ENCODE measurements at regions not wholly inside any gene's neighbourhood (a gene's known extent, or its start where the extent isn't known, plus 50 kb on each side); places are given as distances from the start of the nearest gene placed in this dataset.

GRCh38 chr6:33950472-33950881, 146.7 kb upstream of the MLN start:
- Mint-ChIP-seq H3K9me3 (no peaks in the 10 kb centered on the region), H3K4me1 (ENCODE audit: unreplicated experiment) (peaks cover 21% of the 10 kb centered on the region), H3K27ac (no peak overlapping the region), H3K27me3 (peaks cover 17% of the 10 kb centered on the region), H3K4me3 (no peak overlapping the region), H3K36me3 (no peaks in the 10 kb centered on the region)
- no peak for DNase-seq (ENCODE audit: extremely low spot score, unreplicated experiment)
- no peak for TF ChIP-seq CTCF (conservative IDR thresholded peaks at IDR 0.05)

GRCh38 chr6:33949877-33950435, 146.2 kb upstream of the MLN start:
- Mint-ChIP-seq H3K9me3 (no peaks in the 10 kb centered on the region), H3K4me3 (no peak overlapping the region), H3K27me3 (peaks cover 17% of the 10 kb centered on the region), H3K4me1 (ENCODE audit: unreplicated experiment) (peaks cover 21% of the 10 kb centered on the region), H3K36me3 (no peaks in the 10 kb centered on the region), H3K27ac (no peak overlapping the region)
- no peak for DNase-seq (ENCODE audit: extremely low spot score, unreplicated experiment)
- TF ChIP-seq CTCF (conservative IDR thresholded peaks at IDR 0.05): no peak

DNA sequence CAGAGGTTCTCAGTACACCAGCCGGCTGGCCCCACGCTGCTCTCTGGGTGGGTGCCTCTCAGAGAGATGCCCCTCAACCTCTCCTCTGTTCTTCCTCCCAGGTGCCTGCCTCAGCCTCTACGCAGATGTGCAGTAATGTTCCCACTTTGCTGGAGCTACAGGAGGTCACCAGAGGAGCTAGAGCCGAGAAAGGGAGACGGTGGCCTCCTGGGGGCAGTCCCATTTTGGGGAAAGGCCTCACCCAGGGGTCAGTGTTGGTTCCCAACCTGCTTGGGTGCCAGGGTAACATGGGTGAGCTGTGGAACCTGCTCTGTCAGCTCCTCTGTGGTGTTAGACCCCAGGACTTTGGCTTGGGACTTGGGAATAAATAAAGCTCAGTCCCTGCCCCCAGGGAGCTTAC, 145.3 kb upstream of the MLN start:
- no peaks in the 10 kb centered on the region for H3K36me3 Mint-ChIP-seq
- H3K27ac Mint-ChIP-seq: no peak overlapping the region
- TF ChIP-seq CTCF (conservative IDR thresholded peaks at IDR 0.05): no peak
- no peak overlapping the region for H3K4me3 Mint-ChIP-seq
- peaks cover 17% of the 10 kb centered on the region for H3K4me1 Mint-ChIP-seq (ENCODE audit: unreplicated experiment)
- no peak for DNase-seq (ENCODE audit: extremely low spot score, unreplicated experiment)
- H3K9me3 Mint-ChIP-seq: no peaks in the 10 kb centered on the region
- peaks cover 13% of the 10 kb centered on the region for H3K27me3 Mint-ChIP-seq

- H3K4me3 Mint-ChIP-seq: no peak overlapping the region
Observed at GRCh38 chr6:33947916-33948594, 144.3 kb upstream of the MLN start.

DNA sequence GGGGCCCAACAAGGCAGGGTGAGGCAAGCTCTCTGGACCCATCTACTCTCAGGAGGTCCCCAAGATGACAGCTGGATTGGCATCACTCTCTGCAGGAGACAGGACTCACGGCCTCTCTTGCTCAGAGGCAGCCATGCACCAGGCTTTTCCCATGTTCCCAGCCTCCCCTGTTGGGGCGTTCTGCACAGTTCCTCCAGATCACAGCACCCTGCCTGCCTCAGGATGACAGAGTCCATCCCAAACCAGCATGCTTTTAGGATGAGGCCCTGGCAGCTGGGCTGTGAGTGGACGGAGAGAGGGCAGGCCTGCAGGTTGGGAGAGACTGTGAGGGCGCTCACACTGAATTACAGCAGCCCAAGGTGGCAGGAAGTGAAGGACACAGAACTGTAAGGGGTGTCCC, 143.2 kb upstream of the MLN start:
- no peaks in the 10 kb centered on the region for H3K36me3 Mint-ChIP-seq
- H3K9me3 Mint-ChIP-seq: no peaks in the 10 kb centered on the region
- no peak overlapping the region for H3K27ac Mint-ChIP-seq
- no peak overlapping the region for H3K4me3 Mint-ChIP-seq
- no peaks in the 10 kb centered on the region for H3K27me3 Mint-ChIP-seq
- H3K4me1 Mint-ChIP-seq (ENCODE audit: unreplicated experiment): peaks cover 17% of the 10 kb centered on the region
- no peak for TF ChIP-seq CTCF (conservative IDR thresholded peaks at IDR 0.05)
- no peak for DNase-seq (ENCODE audit: extremely low spot score, unreplicated experiment)

More at GRCh38 chr6:33947916-33948594, 144.3 kb upstream of the MLN start:
- Mint-ChIP-seq H3K27ac (no peak overlapping the region), H3K9me3 (no peaks in the 10 kb centered on the region), H3K4me1 (ENCODE audit: unreplicated experiment) (peaks cover 17% of the 10 kb centered on the region), H3K27me3 (peaks cover 6% of the 10 kb centered on the region), H3K36me3 (no peaks in the 10 kb centered on the region)
- DNase-seq (ENCODE audit: extremely low spot score, unreplicated experiment): no peak
- no peak for TF ChIP-seq CTCF (conservative IDR thresholded peaks at IDR 0.05)
